GM18498 (cell line): ENCODE measurements at regions not wholly inside any gene's neighbourhood (a gene's known extent, or its start where the extent isn't known, plus 50 kb on each side); places are given as distances from the start of the nearest gene placed in this dataset.

Source experiments
- ATAC-seq: cut with Tn5 transposase; IDR thresholded peaks from one replicate; pipeline ENCODE4 v1.9.1; 2021; ENCODE audit warnings: mild to moderate bottlenecking, moderate library complexity; ENCODE audit not compliant: unreplicated experiment

DNA sequence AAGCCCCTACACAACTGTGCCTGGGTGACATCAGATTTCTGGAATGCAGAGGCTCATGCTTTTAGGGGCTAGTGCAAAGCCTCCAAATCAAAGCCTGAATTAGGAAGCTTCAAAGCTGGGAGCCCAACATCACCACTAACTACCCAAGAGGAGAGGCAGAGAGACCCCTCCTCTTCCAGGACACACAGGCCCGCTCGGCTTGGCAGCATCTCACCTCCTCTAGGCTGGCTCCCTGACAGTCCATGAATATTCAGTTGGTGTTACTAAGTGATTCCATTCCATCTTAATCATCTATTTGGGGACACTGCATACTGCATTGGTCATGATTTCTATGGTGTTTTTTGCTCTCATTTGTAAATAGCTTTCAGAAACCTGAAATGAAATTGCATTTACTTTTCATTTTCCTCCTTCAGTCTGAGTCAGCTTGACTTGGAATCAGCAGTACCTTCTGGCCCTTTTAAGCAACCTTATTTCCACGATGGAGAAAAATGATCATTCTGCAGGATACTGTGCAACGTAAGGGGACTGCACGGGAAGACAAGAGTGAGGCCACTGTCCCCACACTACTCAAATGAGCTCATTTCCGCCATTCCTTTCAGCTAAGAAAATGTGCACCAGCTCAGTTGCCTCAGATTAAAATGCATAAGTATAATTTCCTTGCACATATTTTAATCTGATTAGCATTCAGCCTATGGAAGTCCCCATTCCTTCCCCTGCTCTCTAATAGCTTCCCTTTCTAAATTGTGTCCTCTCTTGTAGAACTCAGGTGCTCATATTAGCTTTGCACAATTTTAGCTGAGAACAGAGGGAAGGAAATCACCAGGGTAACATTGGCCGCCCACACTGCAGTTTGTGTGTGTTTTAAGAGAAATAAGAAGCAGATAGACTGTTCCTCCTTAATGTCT, 219.9 kb downstream of the RFC3 start:
- ATAC-seq: peak; percentile 42

DNA sequence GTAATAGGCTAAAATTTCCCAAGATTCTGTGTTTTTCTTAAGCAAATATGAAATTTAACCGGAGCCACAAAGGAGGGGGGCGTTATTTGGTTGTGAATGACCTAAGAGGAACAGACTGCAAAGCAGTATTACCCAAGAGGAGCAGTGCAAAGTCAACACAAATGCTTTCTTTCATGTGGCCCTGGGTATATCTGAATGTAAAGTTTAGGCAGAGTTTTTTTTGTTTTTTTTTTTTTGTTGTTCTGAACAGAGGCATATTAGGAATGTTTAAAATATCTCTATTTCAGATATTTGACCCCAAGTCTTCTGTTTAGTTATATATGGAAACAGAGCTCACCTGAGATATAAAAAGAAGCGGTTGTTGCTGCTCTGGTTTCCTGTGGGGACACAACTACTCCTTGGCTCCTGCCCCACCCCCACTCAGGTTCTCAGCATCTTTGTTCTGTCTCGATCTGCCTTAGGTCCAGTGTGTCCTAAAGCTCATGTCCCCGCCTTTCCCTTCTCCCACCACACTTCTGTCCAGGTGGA, 220.7 kb downstream of the RFC3 start:
- ATAC-seq: peak; percentile 44

DNA sequence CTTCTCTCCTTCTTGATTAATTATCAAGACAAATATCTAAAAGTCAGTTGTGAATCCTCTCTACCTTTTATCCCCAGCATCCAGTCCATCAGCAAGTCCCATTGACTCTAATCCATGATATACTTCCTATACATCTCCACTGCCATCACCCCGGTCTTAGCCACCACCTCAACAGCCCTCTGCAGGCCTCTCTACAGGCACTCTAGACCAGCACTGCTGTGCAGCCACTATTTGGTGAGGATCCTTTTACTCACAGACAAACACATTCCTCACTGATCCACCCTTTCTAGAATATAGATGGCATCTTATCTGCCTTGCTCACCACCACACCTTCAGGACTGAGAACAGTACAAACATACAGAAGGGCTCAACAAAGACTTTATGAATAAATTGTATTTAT, 221.7 kb downstream of the RFC3 start:
- ATAC-seq: no peak

DNA sequence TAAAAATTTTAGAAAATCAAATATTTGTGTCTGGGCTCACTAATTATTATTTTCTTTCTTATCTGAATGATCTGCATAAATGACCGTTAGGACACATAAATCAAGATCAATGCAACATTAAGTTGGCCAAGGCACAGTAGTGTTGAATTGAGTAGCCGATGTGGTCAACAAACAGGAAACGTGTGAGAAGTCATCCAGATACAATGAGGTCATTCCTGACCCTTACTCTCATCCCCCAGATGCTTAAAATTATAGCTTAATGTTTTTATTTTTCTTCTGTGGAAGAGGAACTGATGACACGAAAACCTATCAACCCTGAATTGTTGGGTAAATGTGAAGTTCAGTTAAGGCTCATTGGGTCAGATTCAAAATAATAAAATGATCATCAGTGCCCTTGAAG, 222.9 kb downstream of the RFC3 start:
- no peak for ATAC-seq

DNA sequence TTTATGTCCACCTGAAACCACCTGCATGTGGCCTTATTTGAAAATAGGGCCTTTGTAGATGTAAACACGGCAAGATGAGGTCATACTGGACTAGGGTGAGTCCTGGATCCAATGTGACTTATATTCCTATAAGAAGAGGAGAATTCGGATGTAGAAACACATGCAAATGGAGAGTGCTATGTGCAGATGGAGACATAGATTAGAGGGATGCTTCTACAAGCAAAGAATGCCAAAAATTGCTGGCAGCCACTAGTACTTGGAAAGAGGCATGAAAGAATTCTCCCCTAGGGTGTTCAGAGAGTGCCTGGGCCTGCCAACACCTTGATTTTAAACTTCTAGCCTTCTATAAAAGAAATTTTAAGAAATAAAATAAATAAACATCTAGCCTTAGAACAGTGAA, 226.1 kb downstream of the RFC3 start:
- ATAC-seq: no peak

DNA sequence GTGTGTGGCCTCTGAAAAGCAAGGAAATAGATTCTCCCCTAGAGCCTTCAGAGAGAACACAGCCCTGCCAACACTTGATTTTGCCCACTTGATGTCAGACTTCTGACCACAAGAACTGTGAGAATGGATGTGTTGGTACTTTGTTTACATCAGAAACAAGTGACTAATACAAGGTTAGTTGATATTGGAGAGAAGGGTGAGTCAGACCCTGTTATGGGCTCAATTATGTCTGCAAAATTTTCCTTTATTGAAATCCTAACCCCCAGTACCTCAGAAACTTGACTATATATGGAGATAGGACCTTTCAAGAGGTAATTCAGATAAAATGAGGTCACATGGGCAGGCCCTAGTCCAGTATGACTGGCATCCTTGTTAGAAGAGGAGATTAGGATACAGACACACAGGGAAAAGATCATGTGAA, 226.7 kb downstream of the RFC3 start:
- ATAC-seq: no peak

DNA sequence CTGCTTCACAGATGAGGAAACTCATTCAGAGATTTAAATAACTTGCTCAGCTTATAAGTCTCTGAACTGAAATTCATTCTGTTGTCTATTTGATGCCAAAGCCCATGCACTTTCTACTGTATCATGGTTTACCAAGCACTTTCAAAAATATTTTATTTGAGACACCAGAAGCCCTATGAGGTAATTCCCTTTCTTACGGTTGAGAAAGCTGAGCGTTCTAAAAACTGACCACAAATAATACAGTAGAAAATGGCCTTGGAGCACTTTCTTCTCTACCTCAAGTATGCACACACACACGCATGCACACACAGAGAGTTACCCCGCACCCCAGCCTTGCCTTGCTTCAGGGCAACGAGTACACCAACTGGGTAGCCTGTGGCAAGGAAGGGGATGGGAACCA, 228.5 kb downstream of the RFC3 start:
- no peak for ATAC-seq

DNA sequence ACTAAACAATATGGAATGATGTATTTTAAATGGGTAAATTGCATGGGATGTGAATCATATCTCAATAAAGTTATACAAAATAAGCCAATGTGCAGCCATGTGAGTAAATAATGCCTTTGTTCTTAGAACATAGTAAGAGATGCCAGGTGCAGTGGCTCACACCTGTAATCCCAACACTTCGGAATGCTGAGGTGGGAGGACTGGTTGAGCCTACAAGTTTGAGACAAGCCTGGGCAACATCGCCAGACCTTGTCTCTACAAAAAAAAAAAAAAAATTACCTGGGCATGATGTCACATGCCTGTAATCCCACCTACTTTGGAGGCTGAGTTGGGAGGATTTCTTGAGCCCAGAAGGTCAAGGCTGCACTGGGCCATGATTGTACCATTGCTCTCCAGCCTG, 230.7 kb downstream of the RFC3 start:
- no peak for ATAC-seq

DNA sequence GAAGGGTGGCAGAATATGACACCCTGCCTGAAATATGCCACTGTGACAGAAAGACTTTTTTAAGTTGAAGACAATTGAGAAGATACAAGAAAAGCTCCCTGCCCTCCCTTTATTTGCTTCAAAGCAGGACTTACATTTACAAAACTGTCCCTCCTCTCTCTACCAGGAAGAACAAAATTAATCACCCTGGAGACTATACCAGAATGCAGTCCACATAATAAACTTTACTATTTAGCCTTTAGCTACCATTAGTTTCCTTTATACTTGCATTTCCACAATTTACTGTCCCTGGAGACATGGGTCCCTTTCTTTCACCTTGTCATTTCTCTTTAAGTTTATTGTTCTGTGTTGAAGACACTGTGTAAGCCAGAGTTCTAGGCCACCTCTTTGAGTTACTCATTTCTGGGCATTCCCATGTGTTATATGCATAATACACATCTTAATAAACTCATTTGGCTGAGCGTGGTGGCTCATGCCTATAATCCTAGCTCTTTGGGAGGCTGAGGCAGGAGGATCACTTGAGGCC, 238.8 kb downstream of the RFC3 start:
- ATAC-seq: no peak

DNA sequence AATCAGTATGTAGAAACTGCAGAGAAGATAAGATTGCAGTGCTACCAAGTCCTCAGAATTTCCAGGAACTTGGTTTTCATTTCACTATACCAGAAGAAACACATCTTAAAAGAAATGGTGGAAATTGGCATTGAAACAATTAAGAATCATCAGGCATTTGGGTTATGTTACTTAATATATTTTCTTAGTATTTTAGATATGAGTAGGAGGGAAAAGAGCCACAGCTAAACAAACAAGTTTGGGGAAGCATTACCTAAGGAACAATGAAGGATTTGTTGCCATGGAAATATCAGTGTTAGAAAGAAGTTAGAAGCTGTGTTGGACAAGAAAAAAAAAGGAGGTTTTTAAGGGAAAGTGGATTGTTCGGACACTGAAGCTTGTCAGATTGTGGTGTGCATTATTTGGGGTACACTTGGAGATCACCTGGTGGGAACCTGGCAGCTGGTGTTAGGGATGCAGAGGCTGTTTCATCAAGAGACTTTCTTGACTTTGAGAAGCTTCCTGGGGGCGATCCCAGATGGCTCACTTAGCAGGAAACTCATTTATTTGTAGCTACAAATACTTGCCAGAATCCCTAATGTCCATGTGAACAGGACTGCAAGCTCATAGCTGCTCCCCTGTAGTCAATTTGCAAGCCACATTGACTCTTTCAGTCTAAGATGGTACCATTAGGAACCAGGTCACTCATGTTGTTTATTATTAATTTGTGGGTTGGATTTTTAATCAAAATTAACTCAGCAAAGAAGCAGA, 246.7 kb downstream of the RFC3 start:
- no peak for ATAC-seq

DNA sequence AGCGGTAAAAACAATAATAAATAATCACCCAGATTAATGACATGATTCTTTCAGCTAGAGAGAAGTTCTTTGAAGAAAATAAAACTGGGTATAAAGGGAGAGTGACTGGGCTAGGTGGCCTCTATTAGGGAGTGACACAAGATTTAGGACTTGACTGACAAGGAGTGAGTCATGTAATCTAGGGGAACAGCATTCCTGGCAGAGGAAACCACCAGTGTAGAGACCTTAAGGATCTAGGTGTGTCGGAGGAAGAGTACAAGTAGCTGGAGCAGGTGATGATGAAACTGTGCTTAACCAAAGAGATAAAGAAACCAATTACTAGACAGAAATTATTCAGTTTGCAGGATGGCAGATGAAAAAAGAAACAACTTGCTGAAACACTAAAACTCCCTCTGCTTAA, 248.0 kb downstream of the RFC3 start:
- ATAC-seq: no peak

DNA sequence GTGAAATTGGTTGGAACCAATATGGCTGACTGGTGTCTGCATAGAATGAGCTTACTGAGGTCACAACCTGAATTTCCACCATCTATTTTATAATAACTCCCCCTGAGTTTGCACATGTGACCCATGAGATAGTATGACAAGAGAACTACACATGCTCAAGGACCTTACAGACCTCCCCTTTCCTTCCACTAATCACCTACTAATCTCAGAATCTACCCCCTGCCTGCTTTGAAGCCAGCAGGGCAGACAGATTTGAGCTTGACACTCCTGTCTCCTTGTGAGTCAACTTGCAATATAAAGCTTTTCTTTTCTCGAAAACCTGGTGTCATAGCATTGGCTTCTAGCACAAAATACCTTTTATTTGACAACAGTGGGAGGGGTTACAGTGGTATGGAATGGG, 248.4 kb downstream of the RFC3 start:
- no peak for ATAC-seq

DNA sequence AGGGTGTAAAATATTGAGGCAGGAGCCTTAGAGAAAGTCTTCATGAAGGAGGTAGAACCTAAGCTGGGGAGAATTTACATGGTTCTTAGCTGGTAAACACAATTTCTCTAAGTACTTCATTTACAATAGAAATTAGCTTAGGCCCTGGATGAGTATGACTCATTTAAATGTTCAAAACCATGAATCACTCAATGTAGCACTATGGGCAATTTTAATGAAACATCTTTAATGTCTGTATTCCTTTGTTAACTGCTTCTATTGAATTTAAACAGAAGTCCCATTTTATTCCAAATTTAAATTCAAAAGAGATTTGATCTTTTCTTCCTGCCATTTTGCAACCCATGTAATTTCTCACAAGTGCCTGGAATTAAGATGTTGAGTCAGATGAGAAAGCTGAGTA, 252.1 kb downstream of the RFC3 start:
- no peak for ATAC-seq

DNA sequence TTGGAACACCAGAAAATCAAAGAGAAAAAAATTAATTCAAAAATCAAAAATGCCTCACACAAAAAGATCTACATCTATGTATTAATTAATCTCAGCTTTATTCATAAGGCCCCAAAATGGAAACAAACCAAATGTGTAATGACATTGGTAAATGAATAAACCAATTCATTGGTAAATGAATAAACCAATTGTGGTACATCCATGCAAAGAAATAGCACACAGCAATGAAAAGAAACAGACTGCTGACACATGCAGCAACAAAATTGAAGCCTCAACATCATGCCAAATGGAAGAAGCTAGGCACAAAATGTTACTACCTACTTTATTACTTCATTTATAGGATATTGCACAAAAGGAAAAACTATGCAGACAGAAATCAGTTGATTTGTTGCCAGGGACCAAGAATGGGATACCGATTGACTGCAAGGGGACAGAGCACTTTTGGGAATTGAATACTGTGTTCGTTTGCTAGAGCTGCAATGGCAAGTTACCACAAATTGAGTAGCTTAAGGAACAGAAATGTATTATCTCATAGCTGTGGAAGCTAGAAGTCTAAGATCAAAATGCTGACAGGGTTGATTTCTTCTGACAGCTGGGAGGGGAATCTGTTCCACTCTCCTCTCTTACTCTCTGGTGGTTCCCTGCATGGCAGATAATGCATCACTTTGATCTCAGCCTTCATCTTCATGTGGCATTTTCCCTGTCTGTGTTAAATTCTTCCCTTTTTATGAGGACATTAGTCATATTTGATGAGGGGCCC, 252.8 kb downstream of the RFC3 start:
- no peak for ATAC-seq

DNA sequence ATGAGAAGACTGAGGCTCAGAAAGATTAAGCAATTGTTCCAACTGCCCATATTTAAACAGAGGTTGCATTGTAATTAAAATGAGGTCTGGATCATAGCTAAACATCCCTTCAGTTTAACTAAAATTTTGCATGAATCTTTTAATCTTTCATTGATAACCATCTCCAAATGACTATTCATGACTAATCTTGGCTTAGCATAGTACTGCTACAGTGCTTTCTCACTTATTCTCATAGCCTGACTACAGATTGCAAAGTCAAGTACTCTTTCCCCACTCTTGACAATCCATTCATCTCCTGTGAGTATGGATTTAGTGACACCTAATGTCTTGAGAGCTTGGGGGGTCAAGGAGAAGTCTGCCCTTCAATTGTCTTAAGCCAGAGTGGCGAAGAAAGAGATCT, 258.4 kb downstream of the RFC3 start:
- ATAC-seq: no peak

DNA sequence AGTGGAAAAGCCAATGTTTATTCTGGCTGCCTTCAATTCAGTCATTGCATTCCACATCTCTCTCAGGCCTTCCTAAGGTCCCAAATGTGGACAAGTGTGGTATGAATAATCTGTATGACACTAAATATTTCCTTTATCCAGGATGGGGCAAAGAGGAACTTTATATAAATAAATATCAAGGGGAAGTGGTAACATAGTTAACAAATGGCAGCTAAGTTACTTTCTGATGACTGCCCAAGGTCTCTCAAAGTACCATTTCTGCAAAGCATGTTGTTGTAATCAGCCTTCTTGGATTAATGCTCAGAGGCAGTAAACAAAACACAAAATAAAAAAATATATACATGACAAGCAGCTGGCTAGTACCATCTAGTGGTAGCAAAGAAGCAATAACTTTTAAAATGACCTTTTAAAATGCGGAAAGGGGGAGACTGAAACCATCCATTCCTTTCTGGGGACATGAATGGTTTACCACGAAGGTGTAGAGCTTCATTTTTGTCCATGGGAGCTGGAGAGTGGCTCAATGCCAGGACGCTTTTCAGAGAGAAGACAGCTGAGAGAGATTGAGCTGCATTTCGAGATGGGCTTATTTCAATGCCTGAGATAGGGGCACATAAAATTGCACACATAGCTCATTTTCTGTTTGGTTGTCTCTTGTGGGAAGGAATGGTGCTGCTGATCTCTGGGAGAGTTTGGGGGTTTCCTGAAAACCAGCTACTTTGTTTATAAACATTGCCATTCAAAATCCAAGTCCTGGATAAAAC, 259.2 kb downstream of the RFC3 start:
- ATAC-seq: peak; percentile 57

DNA sequence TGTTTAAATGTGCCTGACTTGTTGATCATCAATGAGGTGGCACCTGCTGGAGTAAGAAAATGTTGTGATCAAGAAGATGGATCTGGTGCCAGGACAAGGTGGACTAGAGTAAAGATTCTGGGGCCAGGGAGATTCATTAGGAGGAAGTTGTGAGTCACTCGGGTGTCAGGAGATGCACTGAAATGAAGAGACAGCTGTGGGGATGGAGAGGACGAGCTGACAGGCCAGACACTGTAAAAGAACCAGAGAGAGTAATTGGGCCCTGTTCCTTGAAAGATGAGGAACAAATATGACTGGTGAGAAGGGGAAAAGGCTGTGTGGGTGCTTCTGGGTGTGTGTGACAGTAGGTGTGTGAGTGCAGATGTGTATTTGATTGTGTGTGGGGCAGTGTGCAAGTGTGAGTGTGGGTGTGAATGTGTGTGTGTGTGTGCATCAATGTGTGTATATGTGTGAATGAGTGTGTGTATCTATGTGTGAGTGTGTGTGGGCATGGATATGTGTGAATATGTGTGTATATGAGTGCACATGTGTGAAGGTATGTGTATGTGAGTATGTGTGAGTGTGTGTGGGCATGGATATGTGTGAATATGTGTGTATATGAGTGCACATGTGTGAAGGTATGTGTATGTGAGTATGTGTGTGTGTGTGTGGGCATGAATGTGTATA, 260.5 kb downstream of the RFC3 start:
- no peak for ATAC-seq

DNA sequence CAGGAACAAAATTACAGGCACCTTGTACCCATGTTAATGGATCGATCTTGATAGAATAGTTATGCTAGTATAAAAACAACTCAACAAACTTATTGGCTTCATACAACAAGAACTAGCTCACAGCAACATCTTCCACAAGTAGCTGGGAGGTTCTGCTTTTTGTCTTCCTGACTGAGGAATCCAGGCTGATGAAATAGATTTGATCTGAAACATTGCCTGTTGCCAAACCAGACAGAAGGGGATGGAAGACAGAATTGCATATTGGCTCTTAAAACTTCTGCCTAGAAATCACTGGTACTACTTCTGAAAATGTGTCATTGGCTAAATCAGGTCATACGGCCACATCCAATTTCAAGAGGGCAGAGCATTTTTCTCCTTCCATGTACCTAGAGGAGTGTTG, 267.3 kb downstream of the RFC3 start:
- ATAC-seq: no peak

DNA sequence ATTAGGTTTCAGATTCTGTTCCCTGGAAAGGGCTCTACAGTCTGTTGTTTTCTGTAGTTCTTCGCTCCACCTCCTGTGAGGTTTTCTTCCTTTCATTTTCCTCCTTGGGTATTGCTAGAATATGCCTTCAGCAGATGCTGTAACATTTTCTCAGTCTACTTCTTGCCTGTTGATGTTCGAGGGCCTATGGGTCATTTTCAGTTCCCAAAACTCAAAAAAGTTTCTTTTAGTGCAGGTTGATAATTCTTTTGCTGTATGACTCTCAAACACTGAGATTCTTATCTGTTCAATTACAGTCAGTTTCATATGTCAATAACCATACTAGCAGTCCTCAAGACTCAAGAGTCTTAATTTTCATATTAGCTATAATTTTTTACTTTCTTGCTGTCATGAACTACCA, 268.3 kb downstream of the RFC3 start:
- ATAC-seq: peak; percentile 86

DNA sequence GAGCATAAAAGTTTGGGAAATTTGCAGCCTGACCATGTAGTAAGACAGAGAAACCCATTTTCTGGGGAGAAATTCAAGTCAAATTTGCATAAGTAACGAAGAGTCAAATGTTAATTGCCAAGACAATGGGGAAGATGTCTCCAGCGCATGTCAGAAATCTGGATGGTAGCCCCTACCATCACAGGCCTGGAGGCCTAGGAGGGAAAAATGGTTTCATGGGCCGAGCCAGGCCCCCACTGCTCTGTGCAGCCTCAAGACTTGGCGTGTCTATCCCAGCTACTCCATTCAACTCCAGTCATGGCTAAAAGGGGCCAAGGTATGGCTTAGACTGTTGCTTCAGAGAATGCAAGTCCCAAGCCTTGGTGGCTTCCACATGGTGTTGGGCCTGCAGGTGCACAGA, 269.8 kb downstream of the RFC3 start:
- ATAC-seq: no peak
